ENCODE measurements at regions not wholly inside any gene's neighbourhood (a gene's known extent, or its start where the extent isn't known, plus 50 kb on each side); places are given as distances from the start of the nearest gene placed in this dataset.

- H3K9me2 ChIP-seq (ENCODE audit: insufficient read depth) = no peaks in the 10 kb centered on the region
- H3K36me3 ChIP-seq (ENCODE audit: low read depth) = no peaks in the 10 kb centered on the region
- H3K27ac ChIP-seq = no peak overlapping the region
- H3K4me3 ChIP-seq = no peak overlapping the region
- no peak overlapping the region for H3K4me2 ChIP-seq (ENCODE audit: unreplicated experiment)
- H3F3A ChIP-seq (ENCODE audit: insufficient read depth) = no peaks in the 10 kb centered on the region
- H3K9me3 ChIP-seq (ENCODE audit: low read depth) = no peaks in the 10 kb centered on the region
- no peak for DNase-seq
- H2AFZ ChIP-seq = no peak overlapping the region
- H3K4me1 ChIP-seq (ENCODE audit: insufficient read depth) = no peaks in the 10 kb centered on the region
- TF ChIP-seq EZH2 (IDR thresholded peaks at IDR 0.05; ENCODE audit: insufficient read depth, poor library complexity, severe bottlenecking) (no peak), EZH2phosphoT487 (IDR thresholded peaks at IDR 0.05; ENCODE audit: insufficient read depth, low read depth) (no peak)
- H3K9ac ChIP-seq = no peak overlapping the region
- no peaks in the 10 kb centered on the region for H3K27me3 ChIP-seq (replicated peaks; ENCODE audit: insufficient read depth)
- H3K79me2 ChIP-seq (ENCODE audit: insufficient read depth) = no peaks in the 10 kb centered on the region
- 56 to 79% methylated on average over 1 of the region's 1 CpG for WGBS, 2 experiments (ENCODE audit: low coverage in 1 of 2, low lambda C conversion rate in 2 of 2, missing lambda C conversion rate in 2 of 2)
- in situ Hi-C loops (cut with MboI) = no loop called here
- H4K20me1 ChIP-seq (ENCODE audit: insufficient read depth) = no peaks in the 10 kb centered on the region
Measured at GRCh38 chr17:13283606-13284005, 265.8 kb upstream of the ELAC2 start.

- no peak for DNase-seq
- in situ Hi-C loops (cut with MboI) = no loop called here
Measured at GRCh38 chr17:13281626-13282025, 263.8 kb upstream of the ELAC2 start.

GRCh38 chr17:13273806-13274205 lies 256.0 kb upstream of the ELAC2 start:
- Histone ChIP-seq H3K4me2 (ENCODE audit: unreplicated experiment) (no peak overlapping the region), H2AFZ (peak overlapping the region; percentile 47; the same call in 1 of the 2 replicates), H3K9me3 (ENCODE audit: low read depth) (no peaks in the 10 kb centered on the region), H3K4me3 (no peak overlapping the region), H3K9ac (no peak overlapping the region), H3K36me3 (ENCODE audit: low read depth) (no peaks in the 10 kb centered on the region), H3K9me2 (ENCODE audit: insufficient read depth) (no peaks in the 10 kb centered on the region), H3K27me3 (replicated peaks; ENCODE audit: insufficient read depth) (no peaks in the 10 kb centered on the region; the same call in 1 of the 2 replicates), H4K20me1 (ENCODE audit: insufficient read depth) (no peaks in the 10 kb centered on the region), H3F3A (ENCODE audit: insufficient read depth) (0 out of 2 replicates have a peak, but pooled peaks cover 3% of the 10 kb centered on the region), H3K79me2 (ENCODE audit: insufficient read depth) (no peaks in the 10 kb centered on the region), H3K4me1 (ENCODE audit: insufficient read depth) (peaks cover 14% of the 10 kb centered on the region; the same call in 1 of the 2 replicates), H3K27ac (no peak overlapping the region)
- TF ChIP-seq EZH2phosphoT487 (IDR thresholded peaks at IDR 0.05; ENCODE audit: insufficient read depth, low read depth) = no peak
- no peak for TF ChIP-seq EZH2 (IDR thresholded peaks at IDR 0.05; ENCODE audit: insufficient read depth, poor library complexity, severe bottlenecking)
- WGBS, 2 experiments (ENCODE audit: low coverage in 1 of 2, low lambda C conversion rate in 2 of 2, missing lambda C conversion rate in 2 of 2) = 6% methylated on average over 2 of the region's 2 CpGs
- in situ Hi-C loops (cut with MboI) = no loop called here
- DNase-seq = peak; percentile 84

More at GRCh38 chr17:13281626-13282025, 263.8 kb upstream of the ELAC2 start:
- H3K4me1 ChIP-seq (ENCODE audit: insufficient read depth) = no peaks in the 10 kb centered on the region
- TF ChIP-seq EZH2 (IDR thresholded peaks at IDR 0.05; ENCODE audit: insufficient read depth, poor library complexity, severe bottlenecking) (no peak), EZH2phosphoT487 (IDR thresholded peaks at IDR 0.05; ENCODE audit: insufficient read depth, low read depth) (no peak)
- no peak overlapping the region for H3K27ac ChIP-seq
- no peaks in the 10 kb centered on the region for H3K9me3 ChIP-seq (ENCODE audit: low read depth)
- H3K9me2 ChIP-seq (ENCODE audit: insufficient read depth) = no peaks in the 10 kb centered on the region
- H3F3A ChIP-seq (ENCODE audit: insufficient read depth) = no peaks in the 10 kb centered on the region
- no peak overlapping the region for H3K9ac ChIP-seq
- H3K4me3 ChIP-seq = no peak overlapping the region
- 59 to 62% methylated on average over 3 of the region's 3 CpGs for WGBS, 2 experiments (ENCODE audit: low coverage in 1 of 2, low lambda C conversion rate in 2 of 2, missing lambda C conversion rate in 2 of 2)
- no peaks in the 10 kb centered on the region for H4K20me1 ChIP-seq (ENCODE audit: insufficient read depth)
- no peaks in the 10 kb centered on the region for H3K79me2 ChIP-seq (ENCODE audit: insufficient read depth)
- no peaks in the 10 kb centered on the region for H3K27me3 ChIP-seq (replicated peaks; ENCODE audit: insufficient read depth)
- H2AFZ ChIP-seq = no peak overlapping the region
- no peaks in the 10 kb centered on the region for H3K36me3 ChIP-seq (ENCODE audit: low read depth)
- H3K4me2 ChIP-seq (ENCODE audit: unreplicated experiment) = no peak overlapping the region

GRCh38 chr17:13272296-13272695 lies 254.5 kb upstream of the ELAC2 start:
- Histone ChIP-seq H4K20me1 (ENCODE audit: insufficient read depth) (no peaks in the 10 kb centered on the region), H3K4me3 (no peak overlapping the region), H3K36me3 (ENCODE audit: low read depth) (no peaks in the 10 kb centered on the region), H3K79me2 (ENCODE audit: insufficient read depth) (no peaks in the 10 kb centered on the region), H3F3A (ENCODE audit: insufficient read depth) (peaks cover 5% of the 10 kb centered on the region), H3K4me1 (ENCODE audit: insufficient read depth) (peaks cover 19% of the 10 kb centered on the region), H3K27me3 (replicated peaks; ENCODE audit: insufficient read depth) (no peaks in the 10 kb centered on the region; the same call in 1 of the 2 replicates), H3K4me2 (ENCODE audit: unreplicated experiment) (no peak overlapping the region), H3K9me2 (ENCODE audit: insufficient read depth) (no peaks in the 10 kb centered on the region), H2AFZ (no peak overlapping the region), H3K9me3 (ENCODE audit: low read depth) (no peaks in the 10 kb centered on the region), H3K9ac (no peak overlapping the region), H3K27ac (no peak overlapping the region)
- DNase-seq = peak; percentile 48
- WGBS, 2 experiments (ENCODE audit: low coverage in 1 of 2, low lambda C conversion rate in 2 of 2, missing lambda C conversion rate in 2 of 2) = 25 to 28% methylated on average over 4 of the region's 4 CpGs
- in situ Hi-C loops (cut with MboI) = no loop called here
- no peak for TF ChIP-seq EZH2phosphoT487 (IDR thresholded peaks at IDR 0.05; ENCODE audit: insufficient read depth, low read depth)
- TF ChIP-seq EZH2 (IDR thresholded peaks at IDR 0.05; ENCODE audit: insufficient read depth, poor library complexity, severe bottlenecking) = no peak

Data from GM23248 (cell line).